Muscle layer of colon (tissue), 2 donors: ENCODE measurements at regions not wholly inside any gene's neighbourhood (a gene's known extent, or its start where the extent isn't known, plus 50 kb on each side); places are given as distances from the start of the nearest gene placed in this dataset.

ENCODE experiments used
- H3K27ac ChIP-seq: one replicate; pipeline ENCODE4 v1.7.0; 2013; ENCODE audit warnings: low read depth, mild to moderate bottlenecking, low read length, moderate library complexity
- H3K27me3 ChIP-seq, 2 donors: one replicate each; pipeline ENCODE4 v1.7.0; 2013; ENCODE audit warnings: low read length in 2 of 2, mild to moderate bottlenecking in 2 of 2; ENCODE audit not compliant: insufficient read depth in 2 of 2, control insufficient read depth in 1 of 2
- H3K36me3 ChIP-seq: one replicate; pipeline ENCODE4 v1.7.0; 2013; ENCODE audit warnings: mild to moderate bottlenecking, low read length; ENCODE audit not compliant: insufficient read depth
- H3K4me1 ChIP-seq: one replicate; pipeline ENCODE4 v1.7.0; 2013; ENCODE audit warnings: mild to moderate bottlenecking, low read length; ENCODE audit not compliant: insufficient read depth
- H3K4me3 ChIP-seq, 2 donors: one replicate each; pipeline ENCODE4 v1.7.0; 2013; ENCODE audit warnings: low read length in 2 of 2, low read depth in 1 of 2, mild to moderate bottlenecking in 1 of 2, moderate library complexity in 1 of 2
- H3K9ac ChIP-seq: one replicate; pipeline ENCODE4 v1.7.0; 2013; ENCODE audit warnings: low read length
- H3K9me3 ChIP-seq: one replicate; pipeline ENCODE4 v1.7.0; 2013; ENCODE audit warnings: mild to moderate bottlenecking, low read length
- donor health status: abdominal sarcoma.
- donor health status: Adenocarcinoma of cecum.

DNA sequence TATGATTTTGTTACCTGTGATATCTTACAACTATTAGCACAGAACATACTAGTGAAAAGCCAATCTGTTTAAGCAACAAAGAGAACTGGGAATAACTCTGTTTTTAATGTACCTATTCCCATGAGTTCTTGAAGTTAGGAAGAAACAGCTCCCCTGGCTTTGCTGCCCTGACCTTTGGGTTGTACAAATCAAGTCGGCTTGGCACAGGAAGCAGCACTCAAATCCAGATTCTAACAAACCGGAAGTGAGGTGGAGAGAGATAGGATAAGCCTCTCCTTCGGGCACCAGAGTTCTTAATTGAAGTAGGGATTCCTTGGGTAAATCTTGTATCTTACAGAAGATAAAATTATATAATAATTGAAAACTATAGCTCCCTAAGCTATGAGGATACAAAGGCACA is 144.8 kb upstream of the CPEB2 start:
- Histone ChIP-seq H3K4me3 (no peak overlapping the region), H3K4me1 (peaks cover 26% of the 10 kb centered on the region), H3K36me3 (no peaks in the 10 kb centered on the region), H3K9ac (no peak overlapping the region), H3K27ac (peak overlapping the region; percentile 38), H3K9me3 (no peaks in the 10 kb centered on the region), H3K27me3 (no peaks in the 10 kb centered on the region)

DNA sequence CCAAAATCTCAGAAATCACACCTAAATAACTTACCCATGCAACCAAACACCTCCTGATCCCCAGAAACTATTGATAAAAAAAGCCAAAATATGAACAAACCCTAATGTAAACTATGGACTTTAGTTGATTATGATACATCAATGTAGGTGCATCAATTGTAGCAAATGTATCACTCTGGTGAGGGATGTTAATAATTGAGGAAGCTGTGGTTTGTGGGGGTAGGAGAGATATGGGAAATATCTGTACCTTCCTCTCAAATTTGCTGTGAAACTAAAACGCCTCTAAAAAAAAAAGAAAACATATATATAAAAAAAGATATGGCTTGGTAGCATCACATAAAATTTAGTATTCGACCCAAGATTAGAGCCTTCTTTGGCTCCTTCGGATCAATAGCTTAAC is 144.3 kb upstream of the CPEB2 start:
- Histone ChIP-seq H3K27me3 (no peaks in the 10 kb centered on the region), H3K27ac (no peak overlapping the region), H3K4me3 (no peak overlapping the region), H3K9ac (no peak overlapping the region), H3K4me1 (peaks cover 26% of the 10 kb centered on the region), H3K36me3 (no peaks in the 10 kb centered on the region), H3K9me3 (no peaks in the 10 kb centered on the region)

DNA sequence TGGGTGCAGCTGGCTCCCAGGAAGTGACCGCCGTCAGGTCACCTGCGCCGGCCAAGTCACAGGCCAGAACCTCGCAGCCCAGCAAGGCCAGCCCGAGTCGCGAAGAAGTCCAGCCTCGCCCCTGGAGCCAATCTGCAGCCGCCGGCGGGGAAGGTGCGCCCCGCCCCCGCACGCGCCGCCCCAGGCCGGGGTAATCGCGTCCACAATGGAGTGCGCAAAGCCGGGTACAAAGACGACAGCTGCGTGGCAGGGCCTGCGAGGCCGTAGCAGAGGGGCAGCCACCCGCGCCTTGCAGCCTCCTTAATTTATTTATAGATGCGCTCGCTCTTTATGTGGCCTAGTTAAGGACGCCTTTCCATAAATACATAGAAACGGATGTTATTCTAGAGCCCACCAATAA is 139.4 kb upstream of the CPEB2 start:
- Histone ChIP-seq H3K9ac (no peak overlapping the region), H3K9me3 (no peaks in the 10 kb centered on the region), H3K27me3 (no peaks in the 10 kb centered on the region), H3K4me3 (no peak overlapping the region), H3K4me1 (peaks cover 42% of the 10 kb centered on the region), H3K27ac (peak overlapping the region; percentile 31), H3K36me3 (no peaks in the 10 kb centered on the region)

DNA sequence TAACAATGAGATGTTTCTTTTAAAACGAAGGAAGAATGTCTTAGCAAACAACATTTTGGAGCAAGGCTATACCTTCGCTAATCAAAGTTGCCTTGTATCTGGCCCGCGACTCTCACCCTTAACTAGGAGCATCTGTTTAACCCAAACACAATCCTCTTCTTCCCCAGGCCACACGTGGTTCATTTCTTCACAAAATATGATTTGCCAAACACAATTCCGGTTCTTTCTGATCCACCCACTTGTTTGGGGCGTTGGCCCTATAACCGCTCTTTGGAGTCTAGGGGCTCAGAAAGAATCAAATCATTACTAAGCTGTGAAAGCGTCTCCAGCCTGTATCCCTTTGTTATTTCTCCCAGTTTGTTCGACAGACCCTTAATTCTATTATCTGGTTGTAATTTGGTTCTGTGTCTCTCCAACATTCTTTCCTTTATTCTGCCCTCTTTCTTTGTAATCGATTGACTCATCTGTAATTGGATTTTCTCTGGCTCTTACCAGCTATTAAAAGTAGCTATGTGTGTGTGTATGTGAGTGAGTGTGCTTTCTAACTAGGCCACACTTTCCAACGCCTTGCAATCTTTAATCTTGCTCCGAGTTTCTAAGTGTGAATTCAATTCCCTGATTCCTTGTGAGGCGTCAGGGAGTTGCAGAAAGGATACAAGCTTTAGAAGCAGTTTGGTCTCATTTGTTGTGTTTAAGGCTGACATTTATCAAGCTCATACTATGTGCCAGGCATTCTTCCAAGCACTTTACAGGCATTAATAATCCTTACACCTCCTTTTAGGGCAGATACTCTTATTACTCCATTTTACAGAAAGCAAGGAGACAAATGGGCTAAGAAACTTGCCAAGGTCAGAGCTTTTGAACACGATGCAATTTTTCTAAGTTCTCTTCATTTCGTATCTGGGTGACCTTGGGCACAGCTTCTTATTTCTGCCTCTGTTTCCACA is 138.6 kb upstream of the CPEB2 start:
- H3K9ac ChIP-seq: no peak overlapping the region
- H3K36me3 ChIP-seq: no peaks in the 10 kb centered on the region
- H3K27ac ChIP-seq: peak overlapping the region; percentile 74
- no peaks in the 10 kb centered on the region for H3K27me3 ChIP-seq
- H3K4me3 ChIP-seq: peak overlapping the region in 1 of 2 donors; percentile 17
- peaks cover 47% of the 10 kb centered on the region for H3K4me1 ChIP-seq
- H3K9me3 ChIP-seq: no peaks in the 10 kb centered on the region

DNA sequence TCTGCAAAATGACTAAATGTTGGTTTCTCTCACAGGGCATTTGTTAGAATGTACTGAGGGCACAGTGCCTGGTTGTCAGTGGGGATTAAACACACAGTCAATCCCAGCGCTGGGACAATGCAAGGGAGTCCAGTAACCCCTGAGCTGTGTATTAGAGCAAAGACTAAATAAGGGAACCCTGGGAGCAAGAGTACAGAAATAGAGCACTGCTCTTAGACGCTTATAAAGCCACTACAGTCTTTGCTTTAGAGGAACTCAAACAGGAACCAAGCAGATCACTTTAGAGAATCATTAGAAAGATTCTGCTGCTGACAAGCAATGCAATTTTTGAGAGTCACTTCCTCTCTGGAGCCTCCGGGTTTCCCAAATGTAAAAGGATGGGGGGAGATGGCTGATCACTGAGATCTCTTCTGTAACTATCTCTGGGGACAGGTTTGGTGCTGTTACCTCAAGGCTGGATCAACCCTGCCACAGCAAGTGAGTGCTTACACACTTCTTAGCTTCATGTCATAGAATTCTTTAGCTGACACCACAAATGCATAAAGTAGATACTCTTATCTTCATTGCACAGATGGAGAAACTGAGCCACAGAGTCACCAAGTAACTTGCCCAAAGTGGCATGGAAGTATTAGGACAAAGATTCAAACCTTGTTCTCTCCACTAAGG is 137.8 kb upstream of the CPEB2 start:
- no peaks in the 10 kb centered on the region for H3K27me3 ChIP-seq
- H3K36me3 ChIP-seq: no peaks in the 10 kb centered on the region
- no peaks in the 10 kb centered on the region for H3K9me3 ChIP-seq
- peaks cover 49% of the 10 kb centered on the region for H3K4me1 ChIP-seq
- no peak overlapping the region for H3K9ac ChIP-seq
- peak overlapping the region; percentile 74 for H3K27ac ChIP-seq
- H3K4me3 ChIP-seq: peak overlapping the region in 1 of 2 donors; percentile 52

DNA sequence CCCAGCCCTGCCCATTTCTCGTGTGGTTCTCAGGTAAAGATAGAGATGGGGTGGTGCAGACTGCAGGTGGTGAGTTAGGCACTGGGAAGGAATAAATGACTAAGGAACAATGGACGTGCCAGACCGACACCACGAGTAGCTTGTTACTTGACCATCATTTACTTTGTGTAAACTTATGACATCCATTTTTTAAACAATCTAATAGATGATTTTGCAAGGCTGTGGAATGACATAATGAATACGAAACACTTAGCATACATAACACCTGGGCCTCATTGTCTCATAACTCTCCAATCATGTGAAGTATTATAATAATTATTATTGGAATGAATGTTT is 137.3 kb upstream of the CPEB2 start:
- no peaks in the 10 kb centered on the region for H3K27me3 ChIP-seq
- peak overlapping the region; percentile 74 for H3K27ac ChIP-seq
- peaks cover 46% of the 10 kb centered on the region for H3K4me1 ChIP-seq
- no peak overlapping the region for H3K9ac ChIP-seq
- no peaks in the 10 kb centered on the region for H3K9me3 ChIP-seq
- peak overlapping the region in 1 of 2 donors; percentile 52 for H3K4me3 ChIP-seq
- no peaks in the 10 kb centered on the region for H3K36me3 ChIP-seq

DNA sequence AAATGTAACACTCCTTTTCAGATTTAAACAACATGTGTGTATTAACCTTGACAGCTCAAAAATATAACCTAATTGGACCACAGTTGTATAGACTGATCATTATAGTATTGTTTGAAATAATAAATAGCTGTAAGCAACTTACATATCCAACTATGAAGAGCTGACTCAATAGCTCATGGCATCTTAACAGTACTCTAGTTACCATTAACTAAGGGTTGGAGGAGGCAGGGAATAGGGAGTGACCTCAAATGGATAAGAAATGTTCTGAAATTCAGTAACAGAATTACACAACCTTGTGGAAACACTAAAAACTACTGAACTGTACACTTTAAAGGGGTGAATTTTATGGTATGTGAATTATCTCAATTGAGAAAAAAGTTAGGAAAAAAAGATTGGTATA is 136.5 kb upstream of the CPEB2 start:
- no peak overlapping the region for H3K9ac ChIP-seq
- H3K36me3 ChIP-seq: no peaks in the 10 kb centered on the region
- H3K4me3 ChIP-seq: no peak overlapping the region
- H3K27me3 ChIP-seq: no peaks in the 10 kb centered on the region
- H3K4me1 ChIP-seq: peaks cover 46% of the 10 kb centered on the region
- no peaks in the 10 kb centered on the region for H3K9me3 ChIP-seq
- no peak overlapping the region for H3K27ac ChIP-seq

DNA sequence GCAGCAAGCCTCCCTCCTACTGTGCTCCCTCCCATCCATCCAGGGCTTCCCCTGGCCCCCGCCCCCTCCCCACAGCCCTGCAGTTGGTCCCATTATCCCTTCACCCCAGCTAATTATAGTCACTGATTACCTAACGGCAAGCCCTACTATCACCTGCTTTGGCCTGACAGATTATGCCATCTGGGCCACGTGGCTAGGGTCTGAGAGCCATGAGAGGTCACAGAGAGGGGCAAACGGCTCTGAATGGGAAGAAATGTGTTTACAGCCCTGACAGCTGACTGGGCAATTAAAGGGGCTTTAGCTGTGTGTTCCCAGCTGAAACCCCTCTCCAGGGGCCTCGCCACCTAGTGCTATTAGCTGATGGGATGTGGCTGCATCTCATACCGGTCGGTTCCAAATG is 134.4 kb upstream of the CPEB2 start:
- H3K27ac ChIP-seq: peak overlapping the region; percentile 5
- no peak overlapping the region for H3K4me3 ChIP-seq
- peaks cover 61% of the 10 kb centered on the region for H3K4me1 ChIP-seq
- no peaks in the 10 kb centered on the region for H3K27me3 ChIP-seq
- no peaks in the 10 kb centered on the region for H3K36me3 ChIP-seq
- no peaks in the 10 kb centered on the region for H3K9me3 ChIP-seq
- no peak overlapping the region for H3K9ac ChIP-seq

DNA sequence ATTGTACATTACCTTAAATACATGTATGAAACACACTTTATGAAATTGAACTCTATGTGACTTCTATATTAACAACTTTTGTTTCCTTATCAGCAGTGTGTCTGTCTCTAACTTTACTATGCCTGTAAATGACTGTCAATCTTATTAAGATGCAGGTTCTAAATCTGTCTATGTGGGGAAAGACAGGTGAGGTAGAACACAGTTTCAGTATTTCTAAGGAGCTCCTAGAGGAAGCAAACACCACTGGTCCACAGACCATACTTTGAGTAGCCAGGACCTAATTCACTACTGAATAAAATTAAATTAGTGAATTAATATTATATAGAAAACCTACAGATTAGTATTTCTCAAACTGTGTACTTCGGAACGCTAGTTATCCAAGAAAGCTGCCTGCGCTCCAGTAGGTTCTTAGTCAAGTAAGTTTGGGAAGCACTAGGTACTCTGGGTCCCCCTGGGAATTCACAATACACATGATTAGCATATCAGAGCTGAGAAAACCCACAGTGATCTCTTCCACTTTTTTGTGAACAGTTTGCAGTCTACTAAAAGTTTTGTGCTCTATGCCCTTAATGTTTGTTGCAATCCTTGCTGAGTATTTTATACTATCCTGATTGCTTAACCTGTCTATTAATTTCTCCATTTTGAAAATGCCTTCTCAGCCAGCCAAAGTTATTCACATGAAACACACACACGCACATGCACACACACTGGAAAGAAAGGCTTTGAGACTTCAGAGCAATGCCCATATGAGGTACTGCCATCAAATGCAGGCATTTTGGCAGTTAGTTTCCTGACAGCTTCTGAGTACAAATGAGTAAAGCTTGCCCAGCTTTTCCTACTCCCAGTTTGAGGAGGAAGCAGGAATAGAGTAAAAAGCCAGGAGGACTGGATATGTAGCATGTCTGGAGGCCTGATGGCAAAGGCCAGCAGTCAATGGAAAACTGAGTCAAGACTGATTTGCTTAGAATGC is 133.6 kb upstream of the CPEB2 start:
- H3K36me3 ChIP-seq: no peaks in the 10 kb centered on the region
- H3K27me3 ChIP-seq: no peaks in the 10 kb centered on the region
- no peaks in the 10 kb centered on the region for H3K9me3 ChIP-seq
- H3K9ac ChIP-seq: no peak overlapping the region
- H3K4me3 ChIP-seq: no peak overlapping the region
- H3K4me1 ChIP-seq: peaks cover 53% of the 10 kb centered on the region
- peak overlapping the region; percentile 14 for H3K27ac ChIP-seq

DNA sequence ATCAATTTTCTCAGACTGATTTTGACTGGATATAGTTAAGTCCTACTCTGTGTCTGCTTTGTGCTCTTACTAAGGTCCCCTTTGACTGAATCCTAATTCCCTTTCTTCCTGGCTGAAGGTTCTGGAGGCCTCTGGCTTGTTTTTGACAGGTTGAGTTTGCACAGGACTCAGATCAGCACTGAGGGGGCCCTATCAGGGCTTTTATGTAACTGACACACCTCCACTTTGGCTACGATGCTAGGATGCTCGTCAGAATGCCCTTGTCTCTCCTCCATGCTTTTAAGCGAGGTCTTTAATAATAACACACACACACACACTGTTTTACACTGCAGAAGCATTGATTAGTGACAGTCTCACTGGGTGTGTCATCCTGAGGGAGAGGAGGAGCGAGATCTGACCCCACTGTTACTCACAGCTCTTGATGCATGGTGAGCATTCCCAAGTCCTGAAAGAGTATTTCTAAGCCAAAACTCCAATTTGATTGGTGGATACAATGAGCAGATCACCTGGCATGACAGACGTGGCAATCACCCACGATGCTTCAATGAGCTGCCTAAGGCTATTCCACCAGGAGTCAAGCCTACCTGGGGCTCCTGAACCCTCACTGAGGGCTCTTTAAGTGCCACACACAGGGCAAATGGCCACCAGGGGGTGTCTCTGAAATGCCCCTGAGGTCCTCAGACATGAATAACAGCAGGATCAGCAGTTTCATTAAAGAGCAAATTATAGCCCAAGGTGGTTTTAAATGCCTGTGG is 130.4 kb upstream of the CPEB2 start:
- H3K27me3 ChIP-seq: no peaks in the 10 kb centered on the region
- no peak overlapping the region for H3K9ac ChIP-seq
- H3K9me3 ChIP-seq: no peaks in the 10 kb centered on the region
- H3K36me3 ChIP-seq: no peaks in the 10 kb centered on the region
- H3K4me3 ChIP-seq: no peak overlapping the region
- H3K27ac ChIP-seq: no peak overlapping the region
- H3K4me1 ChIP-seq: peaks cover 33% of the 10 kb centered on the region
